B cell (primary cell): ENCODE measurements at regions not wholly inside any gene's neighbourhood (a gene's known extent, or its start where the extent isn't known, plus 50 kb on each side); places are given as distances from the start of the nearest gene placed in this dataset.

ENCODE experiments used
- ATAC-seq: fragments of 200-7000 bp; cut with Tn5 transposase; one replicate; pipeline ENCODE4 v1.10.0; 2021; ENCODE audit warnings: low read depth, mild to moderate bottlenecking, moderate number of reproducible peaks, moderate library complexity
- CTCF ChIA-PET: fragments of 350-600 bp; sonication (Branson Sonifier 250); formaldehyde crosslinking; loops from one replicate; lab custom pipeline; 2021; ENCODE audit warnings: antibody characterized with exemption, inconsistent platforms; lab: Charles Lee
- POLR2A ChIA-PET: fragments of 350-600 bp; sonication (Branson Sonifier 250); formaldehyde crosslinking; loops from one replicate; lab custom pipeline; 2021; ENCODE audit warnings: antibody characterized with exemption; lab: Charles Lee
- DNase-seq: peaks from one replicate; pipeline ENCODE4 v3.0.0; 2013
- H2AFZ ChIP-seq: 2 replicates; pipeline ENCODE4 v1.6.1; 2012; ENCODE audit warnings: mild to moderate bottlenecking, low read depth, low read length; ENCODE audit not compliant: insufficient read depth, poor library complexity, severe bottlenecking
- H3K27ac ChIP-seq, 2 donors: 1 replicate in 1 of 2; 2 replicates in 1 of 2; pipeline ENCODE4 v1.5.1; 2012 to 2013; ENCODE audit warnings: low read length in 2 of 2, mild to moderate bottlenecking in 2 of 2, moderate library complexity in 1 of 2
- H3K27me3 ChIP-seq, 4 experiments: fragments of 200-600 bp in 1 of 4; sonication (generic) in 1 of 4; replicated peaks in 1 of 4; 1 replicate in 2 of 4; 2 replicates in 2 of 4; pipeline versions ENCODE4 v1.6.1 to v1.7.0; 2013 to 2016; ENCODE audit warnings: low read length in 3 of 4, mild to moderate bottlenecking in 2 of 4, mixed read lengths in 1 of 4, moderate library complexity in 1 of 4; ENCODE audit not compliant: insufficient read depth in 4 of 4, control insufficient read depth in 3 of 4; ENCODE audit errors: control extremely low read depth in 1 of 4
- H3K36me3 ChIP-seq, 2 experiments: replicated peaks in 1 of 2; 1 replicate in 1 of 2; 2 replicates in 1 of 2; pipeline versions ENCODE4 v1.6.1 to v1.7.1; 2013; ENCODE audit warnings: low read length in 1 of 2; ENCODE audit not compliant: insufficient read depth in 2 of 2, control insufficient read depth in 1 of 2; ENCODE audit errors: control extremely low read depth in 1 of 2, extremely low read depth in 1 of 2
- H3K4me1 ChIP-seq, 2 donors: fragments of 200-600 bp in 1 of 2; sonication (generic) in 1 of 2; 1 replicate in 1 of 2; 2 replicates in 1 of 2; pipeline versions ENCODE4 v1.5.1 to v1.6.1; 2013 to 2017; ENCODE audit warnings: low read length in 2 of 2; ENCODE audit not compliant: control insufficient read depth in 2 of 2, insufficient read depth in 2 of 2
- H3K4me2 ChIP-seq: replicated peaks from 2 replicates; pipeline ENCODE3; 2012; ENCODE audit warnings: mild to moderate bottlenecking, low read depth, low read length; ENCODE audit not compliant: poor library complexity, severe bottlenecking
- H3K4me3 ChIP-seq, 5 experiments: fragments of 200-600 bp in 1 of 5; sonication (generic) in 1 of 5; 1 replicate in 3 of 5; 2 replicates in 2 of 5; pipeline versions ENCODE4 v1.5.1 to v1.7.0; 2011 to 2016; ENCODE audit warnings: low read length in 4 of 5, mild to moderate bottlenecking in 4 of 5, low read depth in 2 of 5, control low read depth in 1 of 5, moderate library complexity in 1 of 5; ENCODE audit not compliant: insufficient read depth in 1 of 5; ENCODE audit errors: control extremely low read depth in 1 of 5, extremely low read depth in 1 of 5
- H3K79me2 ChIP-seq: fragments of 200-600 bp; sonication (generic); one replicate; pipeline ENCODE4 v1.6.0; 2016; ENCODE audit warnings: low read length; ENCODE audit not compliant: control insufficient read depth, insufficient read depth
- H3K9ac ChIP-seq: fragments of 200-600 bp; sonication (generic); 2 replicates; pipeline ENCODE4 v1.6.1; 2017; ENCODE audit warnings: mild to moderate bottlenecking, low read length, moderate library complexity
- H3K9me3 ChIP-seq, 3 donors: one replicate each; pipeline versions ENCODE4 v1.6.1 to v1.7.1; 2013; ENCODE audit warnings: low read length in 2 of 3; ENCODE audit not compliant: control insufficient read depth in 2 of 3, insufficient read depth in 1 of 3; ENCODE audit errors: control extremely low read depth in 1 of 3
- H4K20me1 ChIP-seq: 2 replicates; pipeline ENCODE4 v1.6.0; 2012; ENCODE audit warnings: mild to moderate bottlenecking, low read length; ENCODE audit not compliant: insufficient read depth, control insufficient read depth, poor library complexity, severe bottlenecking
- H3K27ac Mint-ChIP-seq: one replicate; pipeline ENCODE4 v1.8.0; 2021; ENCODE audit warnings: mixed read lengths
- H3K27me3 Mint-ChIP-seq: one replicate; pipeline ENCODE4 v1.8.0; 2021; ENCODE audit warnings: mixed read lengths
- H3K4me1 Mint-ChIP-seq: one replicate; pipeline ENCODE4 v1.8.0; 2021; ENCODE audit warnings: mixed read lengths
- H3K4me3 Mint-ChIP-seq: one replicate; pipeline ENCODE4 v1.8.0; 2021; ENCODE audit warnings: mixed read lengths
- H3K9me3 Mint-ChIP-seq: one replicate; pipeline ENCODE4 v1.8.0; 2022; ENCODE audit warnings: mixed read lengths; ENCODE audit not compliant: insufficient read depth
- EZH2 ChIP-seq: IDR thresholded peaks from 2 replicates; pipeline ENCODE4 v1.6.1; 2012; ENCODE audit warnings: borderline replicate concordance, low read depth, mild to moderate bottlenecking, moderate library complexity, low read length; ENCODE audit not compliant: insufficient read depth, poor library complexity, severe bottlenecking
- WGBS: methylation state at CpG from one replicate; pipeline ENCODE4 v1.1.5; 2013; ENCODE audit warnings: missing lambda C conversion rate; ENCODE audit not compliant: insufficient coverage; 5-methylcytosine and 5-hydroxymethylcytosine counted together
- intact Hi-C: fragments of 100-400 bp; cut with micrococcal nuclease; formaldehyde crosslinking; loops from one replicate; pipeline ENCODE4 v1.10.0; 2022

DNA sequence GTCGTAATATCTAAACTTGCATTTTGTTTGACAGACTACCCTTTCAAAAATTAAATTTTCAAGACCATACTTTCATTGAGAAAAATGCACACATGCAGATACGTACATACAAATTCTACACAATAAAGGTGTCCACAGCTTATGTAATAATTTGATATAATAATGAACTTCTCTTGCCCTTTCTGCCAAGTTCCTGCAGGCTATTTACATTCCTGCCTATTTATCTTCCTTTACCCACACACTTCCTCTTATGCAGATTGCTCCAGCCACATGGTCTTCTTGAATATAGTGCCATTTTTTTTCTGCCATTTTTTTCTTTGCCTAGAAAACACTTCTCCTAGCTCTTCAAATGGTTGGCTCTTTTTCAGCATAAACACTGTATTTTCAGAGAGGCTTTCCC lies 826.9 kb upstream of the CDH8 start:
- intact Hi-C loops: no loop called here
- Mint-ChIP-seq H3K27ac (no peak overlapping the region), H3K4me1 (no peaks in the 10 kb centered on the region), H3K27me3 (no peaks in the 10 kb centered on the region), H3K4me3 (no peak overlapping the region), H3K9me3 (peaks cover 3% of the 10 kb centered on the region)
- ATAC-seq (no peak), DNase-seq (no peak)
- ChIA-PET POLR2A (no interaction called here), CTCF (no interaction called here)
- 100% methylated on average over 1 of the region's 2 CpGs for whole genome bisulfite sequencing
- no peak overlapping the region for H3K4me3 ChIP-seq
- H3K27ac ChIP-seq: no peak overlapping the region
- H4K20me1 ChIP-seq: no peaks in the 10 kb centered on the region
- TF ChIP-seq EZH2: no peak
- H3K36me3 ChIP-seq: no peaks in the 10 kb centered on the region
- no peak overlapping the region for H3K4me2 ChIP-seq
- no peaks in the 10 kb centered on the region for H3K4me1 ChIP-seq
- H3K9ac ChIP-seq: no peak overlapping the region
- H3K27me3 ChIP-seq: no peaks in the 10 kb centered on the region
- no peaks in the 10 kb centered on the region for H3K9me3 ChIP-seq
- H2AFZ ChIP-seq: no peak overlapping the region
- H3K79me2 ChIP-seq: no peaks in the 10 kb centered on the region

- Histone ChIP-seq H3K9me3 (no peaks in the 10 kb centered on the region), H2AFZ (no peak overlapping the region), H3K4me1 (no peaks in the 10 kb centered on the region), H3K27me3 (no peaks in the 10 kb centered on the region), H3K79me2 (no peaks in the 10 kb centered on the region), H3K9ac (no peak overlapping the region), H3K36me3 (no peaks in the 10 kb centered on the region), H3K27ac (no peak overlapping the region), H4K20me1 (no peaks in the 10 kb centered on the region), H3K4me2 (no peak overlapping the region), H3K4me3 (no peak overlapping the region)
- ATAC-seq (no peak), DNase-seq (no peak)
- Mint-ChIP-seq H3K4me1 (no peaks in the 10 kb centered on the region), H3K27me3 (no peaks in the 10 kb centered on the region), H3K9me3 (peaks cover 4% of the 10 kb centered on the region), H3K27ac (no peak overlapping the region), H3K4me3 (no peak overlapping the region)
- POLR2A ChIA-PET: no interaction called here
- intact Hi-C loops: no loop called here
- CTCF ChIA-PET: no interaction called here
- WGBS: 100% methylated on average over 1 of the region's 4 CpGs
- no peak for TF ChIP-seq EZH2
These were observed 817.6 kb upstream of the CDH8 start for GRCh38 chr16:62853887-62854286.
